WTC11 (cell line): ENCODE measurements at regions not wholly inside any gene's neighbourhood (a gene's known extent, or its start where the extent isn't known, plus 50 kb on each side); places are given as distances from the start of the nearest gene placed in this dataset.

Experiments used
- ATAC-seq: fragments of 200-7000 bp; cut with Tn5 transposase; 2 replicates; pipeline ENCODE4 v1.10.0; 2021; ENCODE audit warnings: mild to moderate bottlenecking, moderate library complexity
- CTCF ChIA-PET: fragments of 300-600 bp; sonication (Branson Sonifier 250); formaldehyde crosslinking; loops from one replicate; lab custom pipeline; 2021; ENCODE audit warnings: antibody characterized with exemption; lab: Charles Lee
- POLR2A ChIA-PET: fragments of 350-600 bp; sonication (Branson Sonifier 250); formaldehyde crosslinking; loops from one replicate; lab custom pipeline; 2021; ENCODE audit warnings: antibody characterized with exemption; lab: Charles Lee
- DNase-seq: peaks from one replicate; pipeline ENCODE4 v3.0.0; 2021; ENCODE audit warnings: low spot score
- H3K27ac Mint-ChIP-seq: 2 replicates; pipeline ENCODE4 v1.8.0; 2021; ENCODE audit warnings: mixed read lengths
- H3K27me3 Mint-ChIP-seq: 2 replicates; pipeline ENCODE4 v1.8.0; 2021; ENCODE audit warnings: low read depth, mild to moderate bottlenecking, moderate library complexity, mixed read lengths
- H3K36me3 Mint-ChIP-seq: 2 replicates; pipeline ENCODE4 v1.8.0; 2021; ENCODE audit warnings: mixed read lengths
- H3K4me1 Mint-ChIP-seq: 2 replicates; pipeline ENCODE4 v1.8.0; 2022; ENCODE audit warnings: mixed read lengths
- H3K4me3 Mint-ChIP-seq: 2 replicates; pipeline ENCODE4 v1.8.0; 2021; ENCODE audit warnings: mild to moderate bottlenecking, moderate library complexity, mixed read lengths
- H3K9me3 Mint-ChIP-seq: 2 replicates; pipeline ENCODE4 v1.8.0; 2021; ENCODE audit warnings: mixed read lengths
- ESRRA ChIP-seq: sonication (generic); formaldehyde crosslinking; IDR thresholded peaks from 2 replicates; pipeline ENCODE4 v1.8.1; 2022; ENCODE audit warnings: mild to moderate bottlenecking, missing genetic modification reagents, borderline replicate concordance
- ETV6 ChIP-seq: sonication (generic); formaldehyde crosslinking; IDR thresholded peaks from 2 replicates; pipeline ENCODE4 v1.8.1; 2022; ENCODE audit warnings: mild to moderate bottlenecking, missing genetic modification reagents
- FOXK1 ChIP-seq: sonication (generic); formaldehyde crosslinking; IDR thresholded peaks from 2 replicates; pipeline ENCODE4 v1.8.0; 2022; ENCODE audit warnings: mild to moderate bottlenecking, moderate library complexity, missing genetic modification reagents
- FOXP1 ChIP-seq: sonication (generic); formaldehyde crosslinking; IDR thresholded peaks from 2 replicates; pipeline ENCODE4 v1.8.0; 2022; ENCODE audit warnings: missing genetic modification reagents, mild to moderate bottlenecking, moderate library complexity, borderline replicate concordance
- JAZF1 ChIP-seq: fragments of 250-450 bp; sonication (Bioruptor Pico); IDR thresholded peaks from 2 replicates; pipeline ENCODE4 v1.9.0; 2021; ENCODE audit warnings: moderate library complexity, mild to moderate bottlenecking, inconsistent platforms
- SMAD3 ChIP-seq: sonication (generic); formaldehyde crosslinking; IDR thresholded peaks from 2 replicates; pipeline ENCODE4 v1.8.0; 2022; ENCODE audit warnings: missing genetic modification reagents, mild to moderate bottlenecking, borderline replicate concordance
- TP53 ChIP-seq: sonication (generic); formaldehyde crosslinking; IDR thresholded peaks from 2 replicates; pipeline ENCODE4 v1.8.1; 2023; ENCODE audit warnings: mild to moderate bottlenecking, missing genetic modification reagents
- ZNF263 ChIP-seq: sonication (generic); formaldehyde crosslinking; IDR thresholded peaks from 2 replicates; pipeline ENCODE4 v1.8.1; 2022; ENCODE audit warnings: low read depth, mild to moderate bottlenecking, moderate library complexity, missing genetic modification reagents
- ZNF423 ChIP-seq: fragments of 250-450 bp; sonication (Bioruptor Pico); IDR thresholded peaks from 2 replicates; pipeline ENCODE4 v2.1.2; 2022; ENCODE audit warnings: mild to moderate bottlenecking, moderate library complexity
- ZNF671 ChIP-seq: fragments of 250-450 bp; sonication (Bioruptor Pico); IDR thresholded peaks from 2 replicates; pipeline ENCODE4 v1.8.0; 2021; ENCODE audit warnings: mild to moderate bottlenecking
- TF ChIP-seq, protein P1 (sequence below): fragments of 250-450 bp; sonication (Bioruptor Pico); IDR thresholded peaks from 2 replicates; pipeline ENCODE4 v1.9.0; 2021; ENCODE audit warnings: mild to moderate bottlenecking, borderline replicate concordance
- TF ChIP-seq, protein P2 (sequence below): sonication (generic); formaldehyde crosslinking; IDR thresholded peaks from 2 replicates; pipeline ENCODE4 v1.8.0; 2022; ENCODE audit warnings: mild to moderate bottlenecking, missing genetic modification reagents
- TF ChIP-seq, protein P3 (sequence below): fragments of 250-450 bp; sonication (Bioruptor Pico); IDR thresholded peaks from 2 replicates; pipeline ENCODE4 v1.9.0; 2021; ENCODE audit warnings: moderate library complexity, mild to moderate bottlenecking, inconsistent platforms, borderline replicate concordance
- TF ChIP-seq, protein P4 (sequence below): sonication (generic); formaldehyde crosslinking; IDR thresholded peaks from 2 replicates; pipeline ENCODE4 v1.8.0; 2022; ENCODE audit warnings: missing genetic modification reagents
- TF ChIP-seq, protein P5 (sequence below): fragments of 250-450 bp; sonication (Bioruptor Pico); IDR thresholded peaks from 2 replicates; pipeline ENCODE4 v2.1.2; 2022; ENCODE audit warnings: mild to moderate bottlenecking, moderate library complexity
- TF ChIP-seq, protein P6 (sequence below): fragments of 250-450 bp; sonication (Bioruptor Pico); IDR thresholded peaks from 2 replicates; pipeline ENCODE4 v1.9.0; 2021; ENCODE audit warnings: mild to moderate bottlenecking

DNA sequence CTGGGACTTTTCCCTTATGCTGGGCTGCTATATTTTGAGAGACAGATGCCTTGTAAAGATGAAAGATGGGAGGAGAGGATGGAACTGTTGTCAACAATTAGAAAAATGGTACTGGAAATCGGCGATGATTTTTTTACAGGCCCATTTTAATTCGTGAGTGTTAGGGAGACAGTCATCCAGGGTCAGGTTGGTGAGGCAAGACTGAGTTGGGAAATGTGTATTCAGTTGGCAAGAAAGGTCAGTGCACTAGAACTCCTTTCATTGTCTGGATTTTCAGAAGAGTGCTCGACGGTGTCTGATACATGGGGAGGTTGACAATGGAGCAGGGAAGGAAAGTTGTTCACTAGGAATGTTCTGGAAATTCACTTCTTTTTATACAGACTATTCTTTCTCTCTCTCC, 394.4 kb downstream of the QKI start:
- ATAC-seq (no peak), DNase-seq (no peak)
- no peak overlapping the region for H3K4me3 Mint-ChIP-seq
- peaks cover 12% of the 10 kb centered on the region for H3K4me1 Mint-ChIP-seq
- no peak overlapping the region for H3K27ac Mint-ChIP-seq
- H3K9me3 Mint-ChIP-seq: peaks cover 5% of the 10 kb centered on the region
- no peaks in the 10 kb centered on the region for H3K27me3 Mint-ChIP-seq
- POLR2A ChIA-PET: no interaction called here
- CTCF ChIA-PET: no interaction called here
- no peaks in the 10 kb centered on the region for H3K36me3 Mint-ChIP-seq
- TF ChIP-seq, protein P1, sequence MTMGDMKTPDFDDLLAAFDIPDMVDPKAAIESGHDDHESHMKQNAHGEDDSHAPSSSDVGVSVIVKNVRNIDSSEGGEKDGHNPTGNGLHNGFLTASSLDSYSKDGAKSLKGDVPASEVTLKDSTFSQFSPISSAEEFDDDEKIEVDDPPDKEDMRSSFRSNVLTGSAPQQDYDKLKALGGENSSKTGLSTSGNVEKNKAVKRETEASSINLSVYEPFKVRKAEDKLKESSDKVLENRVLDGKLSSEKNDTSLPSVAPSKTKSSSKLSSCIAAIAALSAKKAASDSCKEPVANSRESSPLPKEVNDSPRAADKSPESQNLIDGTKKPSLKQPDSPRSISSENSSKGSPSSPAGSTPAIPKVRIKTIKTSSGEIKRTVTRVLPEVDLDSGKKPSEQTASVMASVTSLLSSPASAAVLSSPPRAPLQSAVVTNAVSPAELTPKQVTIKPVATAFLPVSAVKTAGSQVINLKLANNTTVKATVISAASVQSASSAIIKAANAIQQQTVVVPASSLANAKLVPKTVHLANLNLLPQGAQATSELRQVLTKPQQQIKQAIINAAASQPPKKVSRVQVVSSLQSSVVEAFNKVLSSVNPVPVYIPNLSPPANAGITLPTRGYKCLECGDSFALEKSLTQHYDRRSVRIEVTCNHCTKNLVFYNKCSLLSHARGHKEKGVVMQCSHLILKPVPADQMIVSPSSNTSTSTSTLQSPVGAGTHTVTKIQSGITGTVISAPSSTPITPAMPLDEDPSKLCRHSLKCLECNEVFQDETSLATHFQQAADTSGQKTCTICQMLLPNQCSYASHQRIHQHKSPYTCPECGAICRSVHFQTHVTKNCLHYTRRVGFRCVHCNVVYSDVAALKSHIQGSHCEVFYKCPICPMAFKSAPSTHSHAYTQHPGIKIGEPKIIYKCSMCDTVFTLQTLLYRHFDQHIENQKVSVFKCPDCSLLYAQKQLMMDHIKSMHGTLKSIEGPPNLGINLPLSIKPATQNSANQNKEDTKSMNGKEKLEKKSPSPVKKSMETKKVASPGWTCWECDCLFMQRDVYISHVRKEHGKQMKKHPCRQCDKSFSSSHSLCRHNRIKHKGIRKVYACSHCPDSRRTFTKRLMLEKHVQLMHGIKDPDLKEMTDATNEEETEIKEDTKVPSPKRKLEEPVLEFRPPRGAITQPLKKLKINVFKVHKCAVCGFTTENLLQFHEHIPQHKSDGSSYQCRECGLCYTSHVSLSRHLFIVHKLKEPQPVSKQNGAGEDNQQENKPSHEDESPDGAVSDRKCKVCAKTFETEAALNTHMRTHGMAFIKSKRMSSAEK: no peak
- TF ChIP-seq ZNF423 (CRISPR knock-in tag): no peak
- no peak for TF ChIP-seq SMAD3 (CRISPR knock-in tag)
- TF ChIP-seq FOXP1 (CRISPR knock-in tag): no peak
- TF ChIP-seq FOXK1: no peak
- no peak for TF ChIP-seq ESRRA (CRISPR knock-in tag)
- TF ChIP-seq TP53 (CRISPR knock-in tag): no peak
- TF ChIP-seq JAZF1: no peak
- TF ChIP-seq, protein P2, sequence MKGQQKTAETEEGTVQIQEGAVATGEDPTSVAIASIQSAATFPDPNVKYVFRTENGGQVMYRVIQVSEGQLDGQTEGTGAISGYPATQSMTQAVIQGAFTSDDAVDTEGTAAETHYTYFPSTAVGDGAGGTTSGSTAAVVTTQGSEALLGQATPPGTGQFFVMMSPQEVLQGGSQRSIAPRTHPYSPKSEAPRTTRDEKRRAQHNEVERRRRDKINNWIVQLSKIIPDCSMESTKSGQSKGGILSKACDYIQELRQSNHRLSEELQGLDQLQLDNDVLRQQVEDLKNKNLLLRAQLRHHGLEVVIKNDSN (CRISPR knock-in tag): no peak
- no peak for TF ChIP-seq ZNF671 (CRISPR knock-in tag)
- TF ChIP-seq, protein P3, sequence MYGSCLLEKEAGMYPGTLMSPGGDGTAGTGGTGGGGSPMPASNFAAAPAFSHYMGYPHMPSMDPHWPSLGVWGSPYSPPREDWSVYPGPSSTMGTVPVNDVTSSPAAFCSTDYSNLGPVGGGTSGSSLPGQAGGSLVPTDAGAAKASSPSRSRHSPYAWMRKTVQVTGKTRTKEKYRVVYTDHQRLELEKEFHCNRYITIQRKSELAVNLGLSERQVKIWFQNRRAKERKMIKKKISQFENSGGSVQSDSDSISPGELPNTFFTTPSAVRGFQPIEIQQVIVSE (CRISPR knock-in tag): no peak
- TF ChIP-seq, protein P4, sequence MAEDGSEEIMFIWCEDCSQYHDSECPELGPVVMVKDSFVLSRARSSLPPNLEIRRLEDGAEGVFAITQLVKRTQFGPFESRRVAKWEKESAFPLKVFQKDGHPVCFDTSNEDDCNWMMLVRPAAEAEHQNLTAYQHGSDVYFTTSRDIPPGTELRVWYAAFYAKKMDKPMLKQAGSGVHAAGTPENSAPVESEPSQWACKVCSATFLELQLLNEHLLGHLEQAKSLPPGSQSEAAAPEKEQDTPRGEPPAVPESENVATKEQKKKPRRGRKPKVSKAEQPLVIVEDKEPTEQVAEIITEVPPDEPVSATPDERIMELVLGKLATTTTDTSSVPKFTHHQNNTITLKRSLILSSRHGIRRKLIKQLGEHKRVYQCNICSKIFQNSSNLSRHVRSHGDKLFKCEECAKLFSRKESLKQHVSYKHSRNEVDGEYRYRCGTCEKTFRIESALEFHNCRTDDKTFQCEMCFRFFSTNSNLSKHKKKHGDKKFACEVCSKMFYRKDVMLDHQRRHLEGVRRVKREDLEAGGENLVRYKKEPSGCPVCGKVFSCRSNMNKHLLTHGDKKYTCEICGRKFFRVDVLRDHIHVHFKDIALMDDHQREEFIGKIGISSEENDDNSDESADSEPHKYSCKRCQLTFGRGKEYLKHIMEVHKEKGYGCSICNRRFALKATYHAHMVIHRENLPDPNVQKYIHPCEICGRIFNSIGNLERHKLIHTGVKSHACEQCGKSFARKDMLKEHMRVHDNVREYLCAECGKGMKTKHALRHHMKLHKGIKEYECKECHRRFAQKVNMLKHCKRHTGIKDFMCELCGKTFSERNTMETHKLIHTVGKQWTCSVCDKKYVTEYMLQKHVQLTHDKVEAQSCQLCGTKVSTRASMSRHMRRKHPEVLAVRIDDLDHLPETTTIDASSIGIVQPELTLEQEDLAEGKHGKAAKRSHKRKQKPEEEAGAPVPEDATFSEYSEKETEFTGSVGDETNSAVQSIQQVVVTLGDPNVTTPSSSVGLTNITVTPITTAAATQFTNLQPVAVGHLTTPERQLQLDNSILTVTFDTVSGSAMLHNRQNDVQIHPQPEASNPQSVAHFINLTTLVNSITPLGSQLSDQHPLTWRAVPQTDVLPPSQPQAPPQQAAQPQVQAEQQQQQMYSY (CRISPR knock-in tag): no peak
- no peak for TF ChIP-seq ETV6
- TF ChIP-seq ZNF263 (CRISPR knock-in tag): no peak
- TF ChIP-seq, protein P5, sequence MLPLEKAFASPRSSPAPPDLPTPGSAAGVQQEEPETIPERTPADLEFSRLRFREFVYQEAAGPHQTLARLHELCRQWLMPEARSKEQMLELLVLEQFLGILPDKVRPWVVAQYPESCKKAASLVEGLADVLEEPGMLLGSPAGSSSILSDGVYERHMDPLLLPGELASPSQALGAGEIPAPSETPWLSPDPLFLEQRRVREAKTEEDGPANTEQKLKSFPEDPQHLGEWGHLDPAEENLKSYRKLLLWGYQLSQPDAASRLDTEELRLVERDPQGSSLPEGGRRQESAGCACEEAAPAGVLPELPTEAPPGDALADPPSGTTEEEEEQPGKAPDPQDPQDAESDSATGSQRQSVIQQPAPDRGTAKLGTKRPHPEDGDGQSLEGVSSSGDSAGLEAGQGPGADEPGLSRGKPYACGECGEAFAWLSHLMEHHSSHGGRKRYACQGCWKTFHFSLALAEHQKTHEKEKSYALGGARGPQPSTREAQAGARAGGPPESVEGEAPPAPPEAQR (CRISPR knock-in tag): no peak
- TF ChIP-seq, protein P6, sequence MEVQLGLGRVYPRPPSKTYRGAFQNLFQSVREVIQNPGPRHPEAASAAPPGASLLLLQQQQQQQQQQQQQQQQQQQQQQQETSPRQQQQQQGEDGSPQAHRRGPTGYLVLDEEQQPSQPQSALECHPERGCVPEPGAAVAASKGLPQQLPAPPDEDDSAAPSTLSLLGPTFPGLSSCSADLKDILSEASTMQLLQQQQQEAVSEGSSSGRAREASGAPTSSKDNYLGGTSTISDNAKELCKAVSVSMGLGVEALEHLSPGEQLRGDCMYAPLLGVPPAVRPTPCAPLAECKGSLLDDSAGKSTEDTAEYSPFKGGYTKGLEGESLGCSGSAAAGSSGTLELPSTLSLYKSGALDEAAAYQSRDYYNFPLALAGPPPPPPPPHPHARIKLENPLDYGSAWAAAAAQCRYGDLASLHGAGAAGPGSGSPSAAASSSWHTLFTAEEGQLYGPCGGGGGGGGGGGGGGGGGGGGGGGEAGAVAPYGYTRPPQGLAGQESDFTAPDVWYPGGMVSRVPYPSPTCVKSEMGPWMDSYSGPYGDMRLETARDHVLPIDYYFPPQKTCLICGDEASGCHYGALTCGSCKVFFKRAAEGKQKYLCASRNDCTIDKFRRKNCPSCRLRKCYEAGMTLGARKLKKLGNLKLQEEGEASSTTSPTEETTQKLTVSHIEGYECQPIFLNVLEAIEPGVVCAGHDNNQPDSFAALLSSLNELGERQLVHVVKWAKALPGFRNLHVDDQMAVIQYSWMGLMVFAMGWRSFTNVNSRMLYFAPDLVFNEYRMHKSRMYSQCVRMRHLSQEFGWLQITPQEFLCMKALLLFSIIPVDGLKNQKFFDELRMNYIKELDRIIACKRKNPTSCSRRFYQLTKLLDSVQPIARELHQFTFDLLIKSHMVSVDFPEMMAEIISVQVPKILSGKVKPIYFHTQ (CRISPR knock-in tag): no peak
